PC-3 (cell line): ENCODE measurements at regions not wholly inside any gene's neighbourhood (a gene's known extent, or its start where the extent isn't known, plus 50 kb on each side); places are given as distances from the start of the nearest gene placed in this dataset.
A peak's percentile ranks its signal among the peaks of the same experiment; 100 is the strongest.

Source experiments
- ATAC-seq: fragments of 200-7000 bp; cut with Tn5 transposase; 2 replicates; pipeline ENCODE4 v1.9.1; 2020; ENCODE audit warnings: mild to moderate bottlenecking, moderate library complexity
- BruUV-seq: library from RNA; stranded (reverse); fragments of 400-500 nt; replicated peaks from 2 replicates; lab custom pipeline; 2021; lab: Mats Ljungman, UMichigan
- CTCF ChIA-PET: fragments of 300-600 bp; sonication (Branson Sonifier 250); formaldehyde crosslinking; loops from one replicate; lab custom pipeline; 2022; ENCODE audit warnings: antibody characterized with exemption; lab: Charles Lee
- POLR2A ChIA-PET: fragments of 300-600 bp; sonication (Branson Sonifier 250); formaldehyde crosslinking; loops from one replicate; lab custom pipeline; 2022; ENCODE audit warnings: antibody characterized with exemption; ENCODE audit not compliant: unreplicated experiment; lab: Charles Lee
- DNase-seq: peaks from one replicate; pipeline ENCODE4 v3.0.0-alpha.2; 2015
- H2AFZ ChIP-seq: fragments of 300-600 bp; sonication (generic); 2 replicates; pipeline ENCODE4 v1.6.0; 2016; ENCODE audit warnings: antibody characterized with exemption, low read length
- H3F3A ChIP-seq: fragments of 300-600 bp; sonication (generic); one replicate; pipeline ENCODE4 v1.6.0; 2017; ENCODE audit warnings: antibody characterized with exemption, low read length, control low read depth, mild to moderate bottlenecking; ENCODE audit not compliant: unreplicated experiment
- H3K27ac ChIP-seq: fragments of 300-600 bp; sonication (generic); 2 replicates; pipeline ENCODE4 v1.5.1; 2016; ENCODE audit warnings: mild to moderate bottlenecking, low read length
- H3K27me3 ChIP-seq: fragments of 300-600 bp; sonication (generic); 2 replicates; pipeline ENCODE4 v1.6.1; 2016; ENCODE audit warnings: low read length, mixed read lengths
- H3K36me3 ChIP-seq: fragments of 300-600 bp; sonication (generic); 2 replicates; pipeline ENCODE4 v1.6.1; 2016; ENCODE audit warnings: low read depth, mixed run types, low read length, mixed read lengths
- H3K4me1 ChIP-seq: fragments of 300-600 bp; sonication (generic); 2 replicates; pipeline ENCODE4 v1.5.1; 2016; ENCODE audit warnings: low read length; ENCODE audit not compliant: insufficient read depth
- H3K4me2 ChIP-seq: fragments of 300-600 bp; sonication (generic); 2 replicates; pipeline ENCODE4 v1.6.0; 2016; ENCODE audit warnings: low read length
- H3K4me3 ChIP-seq: fragments of 300-600 bp; sonication (generic); 2 replicates; pipeline ENCODE4 v1.5.1; 2016; ENCODE audit warnings: mild to moderate bottlenecking, low read length, mixed read lengths
- H3K79me2 ChIP-seq: fragments of 300-600 bp; sonication (generic); 2 replicates; pipeline ENCODE4 v1.6.1; 2017; ENCODE audit warnings: low read length, mixed read lengths
- H3K9ac ChIP-seq: fragments of 300-600 bp; sonication (generic); 2 replicates; pipeline ENCODE4 v1.6.0; 2016; ENCODE audit warnings: mild to moderate bottlenecking, low read length
- H3K9me2 ChIP-seq: fragments of 300-600 bp; sonication (generic); replicated peaks from 2 replicates; pipeline ENCODE4 v1.6.1; 2016; ENCODE audit warnings: mixed run types, low read length, mixed read lengths
- H3K9me3 ChIP-seq: fragments of 300-600 bp; sonication (generic); 2 replicates; pipeline ENCODE4 v1.6.1; 2016; ENCODE audit warnings: low read length, mixed read lengths
- H4K20me1 ChIP-seq: fragments of 300-600 bp; sonication (generic); 2 replicates; pipeline ENCODE4 v1.6.1; 2016; ENCODE audit warnings: low read length, mixed read lengths
- CTCF ChIP-seq: fragments of 300-600 bp; sonication (generic); conservative IDR thresholded peaks from 2 replicates; pipeline ENCODE4 v1.5.1; 2017; ENCODE audit warnings: antibody characterized with exemption, low read depth, mild to moderate bottlenecking, low read length
- EZH2 ChIP-seq: fragments of 300-600 bp; sonication (generic); IDR thresholded peaks from one replicate; pipeline ENCODE4 v1.6.1; 2017; ENCODE audit warnings: antibody characterized with exemption, mild to moderate bottlenecking, low read length; ENCODE audit not compliant: unreplicated experiment
- EZH2phosphoT487 ChIP-seq: fragments of 300-600 bp; sonication (generic); IDR thresholded peaks from 2 replicates; pipeline ENCODE4 v1.6.1; 2018; ENCODE audit warnings: mild to moderate bottlenecking, antibody characterized with exemption, low read length, borderline replicate concordance
- intact Hi-C: fragments of 100-400 bp; cut with micrococcal nuclease; formaldehyde crosslinking; loops from 2 replicates; pipeline ENCODE4 v1.9.0; 2023

- ChIA-PET POLR2A (no interaction called here), CTCF (no interaction called here)
- no peaks in the 10 kb centered on the region for H3F3A ChIP-seq
- no TSS peak for BruUV-seq
- H3K79me2 ChIP-seq: no peaks in the 10 kb centered on the region
- DNase-seq (no peak), ATAC-seq (no peak)
- H3K36me3 ChIP-seq: no peaks in the 10 kb centered on the region
- no peaks in the 10 kb centered on the region for H3K9me3 ChIP-seq
- H3K9ac ChIP-seq: no peak overlapping the region
- H2AFZ ChIP-seq: no peak overlapping the region
- H3K27me3 ChIP-seq: no peaks in the 10 kb centered on the region
- no peak overlapping the region for H3K4me3 ChIP-seq
- no peak overlapping the region for H3K27ac ChIP-seq
- H3K4me1 ChIP-seq: peaks cover 49% of the 10 kb centered on the region
- intact Hi-C loops: loop anchor here (5.0 kb wide), 1 partner anchor 199 kb away; no protein-coding TSS in a partner anchor
- TF ChIP-seq CTCF: no peak
- TF ChIP-seq EZH2phosphoT487: no peak
- TF ChIP-seq EZH2: no peak
- no peaks in the 10 kb centered on the region for H3K9me2 ChIP-seq
- H3K4me2 ChIP-seq: no peak overlapping the region
- H4K20me1 ChIP-seq: no peaks in the 10 kb centered on the region
Measured at GRCh38 chr7:119252962-119253361, 1020.0 kb upstream of the KCND2 start.

DNA sequence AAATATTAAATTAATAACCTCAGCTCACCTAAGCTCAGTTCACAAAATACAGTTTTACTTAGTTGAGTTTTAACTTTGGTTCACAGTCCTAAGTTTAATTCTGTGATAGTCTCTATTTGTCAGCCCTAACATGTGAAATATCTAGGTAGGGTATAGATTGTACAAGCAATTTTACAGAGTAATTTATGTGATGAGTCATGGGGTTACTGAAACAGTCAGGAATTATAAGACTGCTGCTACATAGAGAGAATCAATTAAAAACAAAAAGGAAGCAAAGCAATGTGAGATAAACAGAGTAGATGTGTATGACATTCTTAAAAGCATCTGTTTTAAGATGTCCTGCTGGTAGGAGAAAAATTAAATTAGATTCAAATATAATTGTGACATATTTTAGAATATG, 1018.2 kb upstream of the KCND2 start:
- no peak overlapping the region for H3K4me3 ChIP-seq
- no peaks in the 10 kb centered on the region for H3K9me2 ChIP-seq
- H3K4me1 ChIP-seq: peaks cover 58% of the 10 kb centered on the region
- H4K20me1 ChIP-seq: no peaks in the 10 kb centered on the region
- no peak overlapping the region for H3K9ac ChIP-seq
- H3F3A ChIP-seq: no peaks in the 10 kb centered on the region
- no peaks in the 10 kb centered on the region for H3K9me3 ChIP-seq
- no peak overlapping the region for H3K27ac ChIP-seq
- no peak for TF ChIP-seq CTCF
- no peak for TF ChIP-seq EZH2
- no peak for TF ChIP-seq EZH2phosphoT487
- intact Hi-C loops: loop anchor here (2.0 to 5.0 kb wide), 5 partner anchors 42 to 838 kb away; no protein-coding TSS in a partner anchor
- DNase-seq: peak; percentile 65
- ChIA-PET POLR2A (no interaction called here), CTCF (no interaction called here)
- H3K27me3 ChIP-seq: no peaks in the 10 kb centered on the region
- no peaks in the 10 kb centered on the region for H3K36me3 ChIP-seq
- no TSS peak for BruUV-seq
- H2AFZ ChIP-seq: no peak overlapping the region
- peak; percentile 53 for ATAC-seq
- peak overlapping the region; percentile 59 for H3K4me2 ChIP-seq
- H3K79me2 ChIP-seq: no peaks in the 10 kb centered on the region

- Histone ChIP-seq H3K4me3 (no peak overlapping the region), H3K27me3 (no peaks in the 10 kb centered on the region), H3K79me2 (no peaks in the 10 kb centered on the region), H3K27ac (no peak overlapping the region), H3K9me2 (no peaks in the 10 kb centered on the region), H3K9ac (no peak overlapping the region), H3K4me1 (peaks cover 58% of the 10 kb centered on the region), H3K9me3 (no peaks in the 10 kb centered on the region), H2AFZ (no peak overlapping the region), H3F3A (no peaks in the 10 kb centered on the region), H3K4me2 (no peak overlapping the region), H4K20me1 (no peaks in the 10 kb centered on the region), H3K36me3 (no peaks in the 10 kb centered on the region)
- intact Hi-C loops: loop anchor here (5.0 kb wide), 3 partner anchors 81 to 836 kb away; no protein-coding TSS in a partner anchor
- DNase-seq (peak; percentile 6), ATAC-seq (no peak)
- no peak for TF ChIP-seq EZH2
- TF ChIP-seq EZH2phosphoT487: no peak
- no peak for TF ChIP-seq CTCF
- CTCF ChIA-PET: no interaction called here
- BruUV-seq: no TSS peak
- POLR2A ChIA-PET: no interaction called here
Measured at GRCh38 chr7:119256001-119256400, 1017.0 kb upstream of the KCND2 start.
